ENCODE measurements at regions not wholly inside any gene's neighbourhood (a gene's known extent, or its start where the extent isn't known, plus 50 kb on each side); places are given as distances from the start of the nearest gene placed in this dataset.

DNA sequence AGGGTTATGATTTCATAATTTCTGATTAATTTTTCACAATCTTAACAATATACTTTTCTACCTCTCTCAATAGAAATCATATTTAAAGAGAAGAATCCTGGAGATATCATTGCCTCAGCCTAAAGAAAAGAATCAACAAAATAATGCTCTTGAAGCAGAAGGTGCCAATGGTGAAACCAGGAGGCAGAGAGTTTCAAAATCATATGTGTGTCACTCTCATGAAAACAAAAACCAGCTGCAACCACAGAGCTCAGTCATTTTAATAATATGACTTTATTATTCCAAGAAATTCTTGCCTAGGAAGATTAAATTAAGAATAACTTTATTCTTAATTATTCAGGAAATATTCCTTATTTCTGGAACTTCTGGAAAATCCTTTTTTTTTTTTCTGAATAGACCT is 266.8 kb upstream of the ACTBL2 start:
- Histone ChIP-seq H3K27ac (no peak overlapping the region), H3K4me1 (no peaks in the 10 kb centered on the region), H3K9me3 (no peaks in the 10 kb centered on the region), H3K4me3 (no peak overlapping the region), H3K27me3 (replicated peaks in 1 of 7) (no peaks in the 10 kb centered on the region), H3K36me3 (no peaks in the 10 kb centered on the region)
- no peak for DNase-seq
- TF ChIP-seq POLR2AphosphoS5 (IDR thresholded peaks at IDR 0.05) (no peak), POLR2A (IDR thresholded peaks at IDR 0.05) (no peak)
- TF ChIP-seq, protein P1, sequence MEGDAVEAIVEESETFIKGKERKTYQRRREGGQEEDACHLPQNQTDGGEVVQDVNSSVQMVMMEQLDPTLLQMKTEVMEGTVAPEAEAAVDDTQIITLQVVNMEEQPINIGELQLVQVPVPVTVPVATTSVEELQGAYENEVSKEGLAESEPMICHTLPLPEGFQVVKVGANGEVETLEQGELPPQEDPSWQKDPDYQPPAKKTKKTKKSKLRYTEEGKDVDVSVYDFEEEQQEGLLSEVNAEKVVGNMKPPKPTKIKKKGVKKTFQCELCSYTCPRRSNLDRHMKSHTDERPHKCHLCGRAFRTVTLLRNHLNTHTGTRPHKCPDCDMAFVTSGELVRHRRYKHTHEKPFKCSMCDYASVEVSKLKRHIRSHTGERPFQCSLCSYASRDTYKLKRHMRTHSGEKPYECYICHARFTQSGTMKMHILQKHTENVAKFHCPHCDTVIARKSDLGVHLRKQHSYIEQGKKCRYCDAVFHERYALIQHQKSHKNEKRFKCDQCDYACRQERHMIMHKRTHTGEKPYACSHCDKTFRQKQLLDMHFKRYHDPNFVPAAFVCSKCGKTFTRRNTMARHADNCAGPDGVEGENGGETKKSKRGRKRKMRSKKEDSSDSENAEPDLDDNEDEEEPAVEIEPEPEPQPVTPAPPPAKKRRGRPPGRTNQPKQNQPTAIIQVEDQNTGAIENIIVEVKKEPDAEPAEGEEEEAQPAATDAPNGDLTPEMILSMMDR (IDR thresholded peaks at IDR 0.05 in 8 of 11, conservative IDR thresholded peaks at IDR 0.05 in 3 of 11), result no peak
- intact Hi-C loops (cut with DNase I; ENCODE audit: low total_unique reads), result no loop called here

DNA sequence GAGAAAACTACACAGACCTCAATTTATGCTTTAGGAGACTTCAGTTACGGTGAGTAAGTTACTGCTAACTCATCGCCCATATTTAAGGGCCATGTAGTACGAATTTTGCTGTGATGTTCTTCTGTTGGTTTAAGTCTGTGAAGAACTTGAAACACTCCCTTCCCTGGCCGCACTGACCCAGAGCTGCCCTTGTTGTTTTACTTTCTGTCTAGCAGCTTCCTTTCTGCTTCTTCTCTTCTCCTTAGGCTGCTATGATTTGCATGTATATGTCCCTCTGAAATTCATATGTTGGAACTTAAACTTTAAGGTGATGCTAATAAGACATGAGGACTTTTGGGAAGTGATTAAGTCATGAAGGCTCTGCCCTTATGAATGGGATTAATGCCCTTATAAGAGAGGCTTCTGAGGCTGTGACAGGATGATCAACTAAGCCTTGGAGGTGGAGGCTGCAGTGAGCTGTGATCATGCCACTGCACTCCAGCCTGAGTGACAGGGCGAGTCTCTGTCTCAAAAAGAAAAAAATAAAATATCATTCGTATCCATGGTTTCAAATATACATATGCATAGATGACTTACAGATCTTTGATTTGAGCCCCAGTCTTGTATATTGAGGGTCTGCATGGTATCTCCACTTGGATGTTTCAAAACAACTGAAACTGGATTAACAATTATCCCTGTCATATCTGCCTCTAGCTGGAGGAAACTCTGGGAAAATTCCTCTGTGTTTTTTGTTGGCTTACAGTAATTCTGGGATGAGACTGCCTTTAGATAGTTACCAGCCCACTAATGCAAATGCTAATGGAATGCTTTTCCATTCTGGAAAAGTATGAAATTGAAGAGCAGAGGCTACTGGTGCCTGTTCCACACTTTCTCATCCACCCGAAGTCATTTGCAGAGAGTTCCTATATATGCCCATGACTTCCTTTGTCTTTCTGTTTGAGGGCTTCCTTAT is 263.4 kb upstream of the ACTBL2 start:
- WGBS, 5 donors, result 86 to 90% (median 88%) methylated on average over 7 of the region's 7 CpGs
- Histone ChIP-seq H3K27ac (no peak overlapping the region), H3K4me3 (no peak overlapping the region), H3K9me3 (no peaks in the 10 kb centered on the region), H3K36me3 (no peaks in the 10 kb centered on the region), H3K27me3 (replicated peaks in 1 of 7) (no peaks in the 10 kb centered on the region), H3K4me1 (no peaks in the 10 kb centered on the region)
- no peak for DNase-seq
- intact Hi-C loops (cut with DNase I; ENCODE audit: low total_unique reads), result no loop called here
- TF ChIP-seq, protein P1 (IDR thresholded peaks at IDR 0.05 in 8 of 11, conservative IDR thresholded peaks at IDR 0.05 in 3 of 11), result no peak
- TF ChIP-seq POLR2A (IDR thresholded peaks at IDR 0.05), result no peak
- TF ChIP-seq POLR2AphosphoS5 (IDR thresholded peaks at IDR 0.05), result no peak

DNA sequence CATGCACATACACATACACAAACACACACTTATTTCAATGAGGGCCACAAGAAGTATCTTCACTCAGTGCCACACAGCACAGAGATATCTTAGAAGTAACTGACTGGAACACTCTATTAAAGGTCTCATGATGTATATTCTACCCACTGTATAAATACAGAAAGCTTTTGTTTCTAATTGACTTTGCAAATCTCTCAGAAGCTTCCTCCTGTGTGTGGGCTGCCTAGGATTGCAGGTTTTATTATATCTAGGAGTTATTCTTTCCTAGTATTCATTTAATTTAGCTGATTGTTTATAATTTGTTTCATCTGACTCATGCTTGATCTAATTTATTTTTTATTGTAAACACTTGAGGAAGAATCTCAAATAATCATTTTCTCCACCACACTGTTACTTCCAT is 262.4 kb upstream of the ACTBL2 start:
- no peak overlapping the region for H3K27ac ChIP-seq
- H3K27me3 ChIP-seq (replicated peaks in 1 of 7), result no peaks in the 10 kb centered on the region
- intact Hi-C loops (cut with DNase I; ENCODE audit: low total_unique reads), result no loop called here
- no peak for TF ChIP-seq POLR2A (IDR thresholded peaks at IDR 0.05)
- TF ChIP-seq POLR2AphosphoS5 (IDR thresholded peaks at IDR 0.05), result no peak
- TF ChIP-seq, protein P1 (IDR thresholded peaks at IDR 0.05 in 8 of 11, conservative IDR thresholded peaks at IDR 0.05 in 3 of 11), result no peak
- H3K4me3 ChIP-seq, result no peak overlapping the region
- H3K9me3 ChIP-seq, result no peaks in the 10 kb centered on the region
- no peaks in the 10 kb centered on the region for H3K36me3 ChIP-seq
- no peak for DNase-seq
- H3K4me1 ChIP-seq, result no peaks in the 10 kb centered on the region

- Histone ChIP-seq H3K36me3 (no peaks in the 10 kb centered on the region), H3K4me3 (no peak overlapping the region), H3K27ac (no peak overlapping the region), H3K4me1 (no peaks in the 10 kb centered on the region), H3K27me3 (replicated peaks in 1 of 7) (no peaks in the 10 kb centered on the region), H3K9me3 (no peaks in the 10 kb centered on the region)
- TF ChIP-seq, protein P1 (IDR thresholded peaks at IDR 0.05 in 8 of 11, conservative IDR thresholded peaks at IDR 0.05 in 3 of 11), result no peak
- TF ChIP-seq POLR2AphosphoS5 (IDR thresholded peaks at IDR 0.05), result no peak
- DNase-seq, result no peak
- intact Hi-C loops (cut with DNase I; ENCODE audit: low total_unique reads), result no loop called here
These were observed 258.7 kb upstream of the ACTBL2 start for GRCh38 chr5:57741336-57741735.

All from spleen (tissue), 11 donors.